Neural progenitor cell (in vitro differentiated cells): ENCODE measurements at regions not wholly inside any gene's neighbourhood (a gene's known extent, or its start where the extent isn't known, plus 50 kb on each side); places are given as distances from the start of the nearest gene placed in this dataset.

Source experiments
- DNase-seq: peaks from one replicate; pipeline ENCODE4 v3.0.0-alpha.2; 2016; ENCODE audit warnings: low spot score
- H2AFZ ChIP-seq: fragments of 200-600 bp; sonication (generic); replicated peaks from 2 replicates; pipeline ENCODE4 v1.6.1; 2016; ENCODE audit warnings: antibody characterized with exemption
- H3F3A ChIP-seq: fragments of 200-600 bp; sonication (generic); 2 replicates; pipeline ENCODE4 v1.6.1; 2016; ENCODE audit warnings: antibody characterized with exemption, low read depth
- H3K27ac ChIP-seq: fragments of 200-600 bp; sonication (generic); 2 replicates; pipeline ENCODE4 v1.5.1; 2016; ENCODE audit warnings: mild to moderate bottlenecking
- H3K27me3 ChIP-seq: fragments of 200-600 bp; sonication (generic); 2 replicates; pipeline ENCODE4 v1.6.1; 2016; ENCODE audit warnings: mild to moderate bottlenecking, moderate library complexity
- H3K36me3 ChIP-seq: fragments of 200-600 bp; sonication (generic); 2 replicates; pipeline ENCODE4 v1.5.1; 2016
- H3K4me1 ChIP-seq: fragments of 200-600 bp; sonication (generic); 2 replicates; pipeline ENCODE4 v1.6.1; 2016; ENCODE audit warnings: mixed run types
- H3K4me2 ChIP-seq: fragments of 200-600 bp; sonication (generic); 2 replicates; pipeline ENCODE4 v1.6.1; 2016
- H3K4me3 ChIP-seq: fragments of 200-600 bp; sonication (generic); 2 replicates; pipeline ENCODE4 v1.5.1; 2016
- H3K79me2 ChIP-seq: fragments of 200-600 bp; sonication (generic); 2 replicates; pipeline ENCODE4 v1.6.1; 2016; ENCODE audit warnings: low read depth
- H3K9ac ChIP-seq: fragments of 200-600 bp; sonication (generic); 2 replicates; pipeline ENCODE4 v1.6.1; 2016
- H3K9me3 ChIP-seq: fragments of 200-600 bp; sonication (generic); 2 replicates; pipeline ENCODE4 v1.5.1; 2016; ENCODE audit warnings: low read depth
- H4K20me1 ChIP-seq: fragments of 200-600 bp; sonication (generic); 2 replicates; pipeline ENCODE4 v1.6.1; 2016; ENCODE audit warnings: low read depth
- H3K27ac Mint-ChIP-seq: 3 replicates; pipeline ENCODE4 v1.8.0; 2021; ENCODE audit warnings: mixed read lengths
- H3K27me3 Mint-ChIP-seq: 2 replicates; pipeline ENCODE4 v1.8.0; 2022; ENCODE audit warnings: low read depth, mild to moderate bottlenecking, inconsistent platforms, moderate library complexity, mixed read lengths; ENCODE audit not compliant: insufficient read depth
- H3K36me3 Mint-ChIP-seq: 3 replicates; pipeline ENCODE4 v1.8.0; 2021; ENCODE audit warnings: mixed read lengths
- H3K4me1 Mint-ChIP-seq: 3 replicates; pipeline ENCODE4 v1.8.0; 2021; ENCODE audit warnings: mixed read lengths
- H3K4me3 Mint-ChIP-seq: 3 replicates; pipeline ENCODE4 v1.8.0; 2021; ENCODE audit warnings: mild to moderate bottlenecking, moderate library complexity, mixed read lengths
- H3K9me3 Mint-ChIP-seq: 3 replicates; pipeline ENCODE4 v1.8.0; 2020; ENCODE audit warnings: mixed read lengths
- EZH2 ChIP-seq: fragments of 200-600 bp; sonication (generic); IDR thresholded peaks from 2 replicates; pipeline ENCODE4 v1.6.1; 2017; ENCODE audit warnings: antibody characterized with exemption, mild to moderate bottlenecking, moderate library complexity
- EZH2phosphoT487 ChIP-seq: fragments of 200-600 bp; sonication (generic); IDR thresholded peaks from 2 replicates; pipeline ENCODE4 v1.6.1; 2017; ENCODE audit warnings: antibody characterized with exemption
- TF ChIP-seq, protein P1 (sequence below): fragments of 200-600 bp; sonication (generic); IDR thresholded peaks from 2 replicates; pipeline ENCODE4 v1.5.1; 2017; ENCODE audit warnings: antibody characterized with exemption, mild to moderate bottlenecking

DNA sequence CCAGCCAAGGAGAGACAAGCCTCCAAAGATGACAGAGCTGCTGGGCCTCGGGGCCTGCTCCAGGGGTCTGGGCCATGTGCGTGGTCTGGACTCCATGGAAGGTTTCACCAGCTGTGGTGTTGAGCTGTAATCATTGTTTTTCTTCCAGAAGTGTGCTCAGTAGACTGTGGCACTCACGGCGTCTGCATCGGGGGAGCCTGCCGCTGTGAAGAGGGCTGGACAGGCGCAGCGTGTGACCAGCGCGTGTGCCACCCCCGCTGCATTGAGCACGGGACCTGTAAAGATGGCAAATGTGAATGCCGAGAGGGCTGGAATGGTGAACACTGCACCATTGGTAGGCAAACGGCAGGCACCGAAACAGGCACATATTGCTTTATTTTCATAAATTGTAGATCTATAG is 164.8 kb upstream of the WWC1 start:
- Histone ChIP-seq H3K4me2 (no peak overlapping the region), H3K9me3 (no peaks in the 10 kb centered on the region), H4K20me1 (no peaks in the 10 kb centered on the region), H3K4me1 (peaks cover 18% of the 10 kb centered on the region), H3F3A (peaks cover 21% of the 10 kb centered on the region), H3K9ac (no peak overlapping the region), H3K4me3 (no peak overlapping the region), H3K79me2 (no peaks in the 10 kb centered on the region), H3K27me3 (no peaks in the 10 kb centered on the region), H2AFZ (no peak overlapping the region), H3K36me3 (no peaks in the 10 kb centered on the region), H3K27ac (no peak overlapping the region)
- Mint-ChIP-seq H3K4me3 (no peak overlapping the region), H3K36me3 (peaks cover 38% of the 10 kb centered on the region), H3K9me3 (peaks cover 10% of the 10 kb centered on the region), H3K4me1 (peaks cover 52% of the 10 kb centered on the region), H3K27ac (peak overlapping the region; percentile 80), H3K27me3 (peaks cover 2% of the 10 kb centered on the region)
- TF ChIP-seq EZH2phosphoT487: no peak
- TF ChIP-seq EZH2: no peak
- no peak for DNase-seq

DNA sequence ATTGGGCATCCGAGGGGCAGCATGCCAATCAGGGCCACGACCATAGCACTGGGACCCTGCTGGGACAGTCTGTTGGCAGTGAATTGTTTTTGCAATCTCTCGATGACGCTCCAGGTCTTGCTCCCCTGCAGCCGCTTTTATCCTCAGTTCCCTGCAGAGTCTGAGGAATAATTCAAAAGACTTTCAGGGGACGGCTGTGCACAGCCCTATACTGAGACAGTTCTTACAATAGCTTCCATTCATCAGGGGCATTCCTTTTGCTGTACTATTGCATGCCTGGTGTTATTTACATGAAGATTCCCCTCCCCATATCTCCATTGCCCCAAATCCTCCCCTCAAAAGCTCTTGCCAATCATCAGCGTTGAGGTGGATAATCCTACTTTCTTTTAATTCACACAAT is 163.3 kb upstream of the WWC1 start:
- Histone ChIP-seq H3K79me2 (no peaks in the 10 kb centered on the region), H3K9me3 (no peaks in the 10 kb centered on the region), H3K27me3 (no peaks in the 10 kb centered on the region), H4K20me1 (no peaks in the 10 kb centered on the region), H3F3A (peaks cover 21% of the 10 kb centered on the region), H2AFZ (no peak overlapping the region), H3K4me1 (peaks cover 22% of the 10 kb centered on the region), H3K4me2 (peak overlapping the region; percentile 65), H3K36me3 (no peaks in the 10 kb centered on the region), H3K4me3 (no peak overlapping the region), H3K9ac (no peak overlapping the region), H3K27ac (peak overlapping the region; percentile 50)
- H3K4me1 Mint-ChIP-seq: peaks cover 65% of the 10 kb centered on the region
- peaks cover 8% of the 10 kb centered on the region for H3K9me3 Mint-ChIP-seq
- peak; percentile 63 for DNase-seq
- TF ChIP-seq EZH2: no peak
- no peak for TF ChIP-seq EZH2phosphoT487
- TF ChIP-seq, protein P1, sequence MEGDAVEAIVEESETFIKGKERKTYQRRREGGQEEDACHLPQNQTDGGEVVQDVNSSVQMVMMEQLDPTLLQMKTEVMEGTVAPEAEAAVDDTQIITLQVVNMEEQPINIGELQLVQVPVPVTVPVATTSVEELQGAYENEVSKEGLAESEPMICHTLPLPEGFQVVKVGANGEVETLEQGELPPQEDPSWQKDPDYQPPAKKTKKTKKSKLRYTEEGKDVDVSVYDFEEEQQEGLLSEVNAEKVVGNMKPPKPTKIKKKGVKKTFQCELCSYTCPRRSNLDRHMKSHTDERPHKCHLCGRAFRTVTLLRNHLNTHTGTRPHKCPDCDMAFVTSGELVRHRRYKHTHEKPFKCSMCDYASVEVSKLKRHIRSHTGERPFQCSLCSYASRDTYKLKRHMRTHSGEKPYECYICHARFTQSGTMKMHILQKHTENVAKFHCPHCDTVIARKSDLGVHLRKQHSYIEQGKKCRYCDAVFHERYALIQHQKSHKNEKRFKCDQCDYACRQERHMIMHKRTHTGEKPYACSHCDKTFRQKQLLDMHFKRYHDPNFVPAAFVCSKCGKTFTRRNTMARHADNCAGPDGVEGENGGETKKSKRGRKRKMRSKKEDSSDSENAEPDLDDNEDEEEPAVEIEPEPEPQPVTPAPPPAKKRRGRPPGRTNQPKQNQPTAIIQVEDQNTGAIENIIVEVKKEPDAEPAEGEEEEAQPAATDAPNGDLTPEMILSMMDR: no peak
- H3K36me3 Mint-ChIP-seq: peaks cover 40% of the 10 kb centered on the region
- H3K27ac Mint-ChIP-seq: peak overlapping the region; percentile 55
- peaks cover 2% of the 10 kb centered on the region for H3K27me3 Mint-ChIP-seq
- H3K4me3 Mint-ChIP-seq: peak overlapping the region; percentile 47

DNA sequence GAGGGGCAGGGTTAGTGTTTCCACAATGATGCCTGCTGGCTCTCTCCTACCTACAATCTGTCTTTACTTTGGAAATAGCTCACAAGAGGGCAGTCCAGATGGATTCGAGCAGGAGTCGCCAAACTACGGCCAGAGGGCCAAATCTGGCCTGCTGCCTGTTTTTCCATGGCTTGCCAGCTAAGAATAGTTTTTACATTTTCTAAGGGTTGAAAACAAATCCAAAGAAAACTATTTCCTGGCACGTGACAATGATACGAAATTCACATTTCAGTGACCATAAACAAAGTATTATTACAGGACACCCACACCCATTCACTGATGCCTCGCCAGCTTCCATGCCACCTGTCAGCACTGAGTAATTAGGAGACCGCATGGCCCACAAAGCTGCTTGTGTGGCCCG is 162.9 kb upstream of the WWC1 start:
- Mint-ChIP-seq H3K4me1 (peaks cover 65% of the 10 kb centered on the region), H3K36me3 (peaks cover 40% of the 10 kb centered on the region), H3K27ac (peak overlapping the region; percentile 84), H3K4me3 (peak overlapping the region; percentile 15), H3K9me3 (peaks cover 5% of the 10 kb centered on the region), H3K27me3 (peaks cover 2% of the 10 kb centered on the region)
- H3K4me3 ChIP-seq: no peak overlapping the region
- no peaks in the 10 kb centered on the region for H3K36me3 ChIP-seq
- H3K4me2 ChIP-seq: peak overlapping the region; percentile 65
- no peak overlapping the region for H2AFZ ChIP-seq
- H3K27ac ChIP-seq: peak overlapping the region; percentile 50
- H3K4me1 ChIP-seq: peaks cover 22% of the 10 kb centered on the region
- no peak for DNase-seq
- TF ChIP-seq EZH2phosphoT487: no peak
- TF ChIP-seq, protein P1: no peak
- no peak for TF ChIP-seq EZH2
- H3K79me2 ChIP-seq: no peaks in the 10 kb centered on the region
- H3F3A ChIP-seq: peaks cover 21% of the 10 kb centered on the region
- no peaks in the 10 kb centered on the region for H3K9me3 ChIP-seq
- no peaks in the 10 kb centered on the region for H3K27me3 ChIP-seq
- no peak overlapping the region for H3K9ac ChIP-seq
- H4K20me1 ChIP-seq: no peaks in the 10 kb centered on the region

DNA sequence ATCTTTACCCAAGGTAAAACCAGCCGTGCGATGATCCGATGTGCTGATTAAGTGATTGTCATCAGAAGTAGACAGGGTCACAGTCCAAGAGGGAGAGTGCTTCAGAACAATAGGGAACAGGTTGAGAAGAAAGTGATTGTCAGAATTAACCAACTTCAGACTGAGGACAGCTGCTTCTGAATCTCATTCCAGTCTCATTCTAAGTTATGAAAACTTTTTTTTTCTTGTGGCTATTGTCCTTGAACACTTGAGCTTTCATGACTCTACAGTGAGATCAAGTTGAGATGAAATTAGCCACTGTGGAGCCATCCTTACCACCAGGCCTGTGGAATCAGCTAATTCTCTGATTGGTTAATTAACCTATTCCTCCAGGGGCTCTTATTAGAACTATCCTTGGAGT is 159.9 kb upstream of the WWC1 start:
- H3K36me3 Mint-ChIP-seq: peaks cover 21% of the 10 kb centered on the region
- no peak overlapping the region for H3K4me2 ChIP-seq
- H3F3A ChIP-seq: peaks cover 21% of the 10 kb centered on the region
- no peak overlapping the region for H3K27ac ChIP-seq
- no peaks in the 10 kb centered on the region for H3K36me3 ChIP-seq
- peaks cover 71% of the 10 kb centered on the region for H3K4me1 Mint-ChIP-seq
- H3K4me3 Mint-ChIP-seq: no peak overlapping the region
- H2AFZ ChIP-seq: no peak overlapping the region
- no peak overlapping the region for H3K9ac ChIP-seq
- no peak overlapping the region for H3K4me3 ChIP-seq
- H3K27ac Mint-ChIP-seq: peak overlapping the region; percentile 64
- no peaks in the 10 kb centered on the region for H3K9me3 Mint-ChIP-seq
- peaks cover 23% of the 10 kb centered on the region for H3K4me1 ChIP-seq
- H4K20me1 ChIP-seq: no peaks in the 10 kb centered on the region
- TF ChIP-seq EZH2: no peak
- TF ChIP-seq, protein P1: no peak
- TF ChIP-seq EZH2phosphoT487: no peak
- H3K9me3 ChIP-seq: no peaks in the 10 kb centered on the region
- H3K27me3 Mint-ChIP-seq: peaks cover 2% of the 10 kb centered on the region
- no peaks in the 10 kb centered on the region for H3K79me2 ChIP-seq
- H3K27me3 ChIP-seq: no peaks in the 10 kb centered on the region
- no peak for DNase-seq
